Liver (tissue), 8 donors: ENCODE measurements at regions not wholly inside any gene's neighbourhood (a gene's known extent, or its start where the extent isn't known, plus 50 kb on each side); places are given as distances from the start of the nearest gene placed in this dataset.

Experiments used
- DNase-seq: peaks from one replicate; pipeline ENCODE4 v3.0.0-alpha.2; 2017; ENCODE audit warnings: low spot score
- H3K27ac ChIP-seq, 2 donors: one replicate each; pipeline ENCODE4 v1.7.0; 2013; ENCODE audit warnings: inconsistent platforms in 2 of 2, low read length in 2 of 2, control low read depth in 1 of 2, low read depth in 1 of 2, mild to moderate bottlenecking in 1 of 2
- H3K27me3 ChIP-seq, 4 donors: one replicate each; pipeline versions ENCODE4 v1.6.1 to v1.7.0; 2013; ENCODE audit warnings: low read length in 3 of 4, inconsistent platforms in 1 of 4, mild to moderate bottlenecking in 1 of 4, moderate library complexity in 1 of 4; ENCODE audit not compliant: control insufficient read depth in 4 of 4, insufficient read depth in 4 of 4
- H3K36me3 ChIP-seq, 4 donors: one replicate each; pipeline versions ENCODE4 v1.6.1 to v1.7.0; 2013; ENCODE audit warnings: low read length in 3 of 4, mild to moderate bottlenecking in 3 of 4, low read depth in 1 of 4, moderate library complexity in 1 of 4; ENCODE audit not compliant: control insufficient read depth in 4 of 4, insufficient read depth in 3 of 4
- H3K4me1 ChIP-seq, 4 donors: one replicate each; pipeline versions ENCODE4 v1.6.1 to v1.7.0; 2013; ENCODE audit warnings: low read length in 3 of 4, mild to moderate bottlenecking in 3 of 4, moderate library complexity in 1 of 4; ENCODE audit not compliant: control insufficient read depth in 4 of 4, insufficient read depth in 4 of 4
- H3K4me3 ChIP-seq, 3 donors: one replicate each; pipeline versions ENCODE4 v1.6.1 to v1.7.0; 2013; ENCODE audit warnings: low read length in 3 of 3, control low read depth in 1 of 3, low read depth in 1 of 3, mild to moderate bottlenecking in 1 of 3
- H3K9ac ChIP-seq, 2 donors: one replicate each; pipeline ENCODE4 v1.7.0; 2013; ENCODE audit warnings: low read length in 2 of 2, mild to moderate bottlenecking in 2 of 2, moderate library complexity in 2 of 2, control low read depth in 1 of 2, low read depth in 1 of 2
- H3K9me3 ChIP-seq, 4 donors: one replicate each; pipeline versions ENCODE4 v1.6.1 to v1.7.0; 2013; ENCODE audit warnings: low read length in 3 of 4; ENCODE audit not compliant: control insufficient read depth in 4 of 4
- EGR1 ChIP-seq, 2 donors: IDR thresholded peaks; 2 replicates each; pipeline ENCODE4 v1.6.1; 2016 to 2018; ENCODE audit warnings: antibody characterized with exemption in 2 of 2, low read depth in 2 of 2
- FOXA1 ChIP-seq: IDR thresholded peaks from 2 replicates; pipeline ENCODE4 v1.6.1; 2016; ENCODE audit warnings: antibody characterized with exemption
- FOXA2 ChIP-seq: IDR thresholded peaks from 2 replicates; pipeline ENCODE4 v1.6.1; 2016; ENCODE audit warnings: antibody characterized with exemption
- GABPA ChIP-seq, 2 donors: IDR thresholded peaks in 1 of 2; conservative IDR thresholded peaks in 1 of 2; 2 replicates each; pipeline ENCODE4 v1.6.1; 2016; ENCODE audit warnings: antibody characterized with exemption in 2 of 2, mild to moderate bottlenecking in 1 of 2, moderate library complexity in 1 of 2
- HNF4G ChIP-seq: IDR thresholded peaks from 2 replicates; pipeline ENCODE4 v1.6.1; 2016; ENCODE audit warnings: antibody characterized with exemption
- NR2F2 ChIP-seq: IDR thresholded peaks from 2 replicates; pipeline ENCODE4 v1.6.1; 2016; ENCODE audit warnings: antibody characterized with exemption
- RAD21 ChIP-seq, 2 donors: IDR thresholded peaks; 2 replicates each; pipeline ENCODE4 v1.6.1; 2016; ENCODE audit warnings: antibody characterized with exemption in 2 of 2, mild to moderate bottlenecking in 2 of 2
- RXRA ChIP-seq, 2 donors: IDR thresholded peaks; 2 replicates each; pipeline ENCODE4 v1.6.1; 2017 to 2018; ENCODE audit warnings: antibody characterized with exemption in 2 of 2, mild to moderate bottlenecking in 1 of 2
- SP1 ChIP-seq: IDR thresholded peaks from 2 replicates; pipeline ENCODE4 v1.6.1; 2018; ENCODE audit warnings: antibody characterized with exemption, mild to moderate bottlenecking
- TAF1 ChIP-seq: conservative IDR thresholded peaks from 2 replicates; pipeline ENCODE4 v1.6.1; 2016; ENCODE audit warnings: antibody characterized with exemption, mild to moderate bottlenecking
- YY1 ChIP-seq: IDR thresholded peaks from 2 replicates; pipeline ENCODE4 v1.6.1; 2016; ENCODE audit warnings: antibody characterized with exemption, mild to moderate bottlenecking
- WGBS: extraction: QIAGEN DNeasy Blood & Tissue Kit; methylation state at CpG from one replicate; pipeline ENCODE4 v1.1.7; 2013; 5-methylcytosine and 5-hydroxymethylcytosine counted together
- TF ChIP-seq, protein P1 (sequence below): IDR thresholded peaks from 2 replicates; pipeline ENCODE4 v1.6.1; 2016; ENCODE audit warnings: antibody characterized with exemption
- TF ChIP-seq, protein P2 (sequence below): fragments of 150-350 bp; IDR thresholded peaks from 2 replicates; pipeline ENCODE4 v1.5.1; 2017; ENCODE audit warnings: improper control_type of control experiment, low read depth, low read length; ENCODE audit not compliant: missing input control
- TF ChIP-seq, protein P3 (sequence below): IDR thresholded peaks from 2 replicates; pipeline ENCODE4 v1.6.1; 2016; ENCODE audit warnings: antibody characterized with exemption
- TF ChIP-seq, protein P4 (sequence below): IDR thresholded peaks from 2 replicates; pipeline ENCODE4 v1.6.1; 2016; ENCODE audit warnings: antibody characterized with exemption, mild to moderate bottlenecking
- TF ChIP-seq, protein P5 (sequence below): IDR thresholded peaks from 2 replicates; pipeline ENCODE4 v1.6.1; 2016; ENCODE audit warnings: antibody characterized with exemption
- donor health status: healthy.
- donor health status: healthy.
- donor health status: healthy.
- donor health status: healthy.
- donor health status: healthy.

DNA sequence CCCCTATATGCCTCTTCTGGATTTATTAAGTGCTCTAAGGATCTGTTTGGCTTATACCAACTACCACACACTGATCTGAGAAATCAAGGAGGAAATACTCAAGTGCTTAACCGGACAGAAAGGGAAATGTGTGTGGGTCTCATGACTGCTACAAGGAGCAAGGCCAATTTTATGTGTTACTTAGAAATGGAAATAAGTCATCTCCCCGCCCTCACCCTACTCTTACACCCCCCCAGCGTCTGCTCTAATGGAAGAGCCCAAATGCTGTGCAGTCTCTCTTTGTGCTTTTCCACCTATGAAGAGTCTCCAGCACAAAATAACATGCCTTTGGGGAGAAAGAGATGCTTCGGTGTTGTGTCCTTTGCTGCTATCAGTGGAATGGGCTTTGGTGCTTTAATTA, 428.8 kb upstream of the ARID1B start:
- H3K9me3 ChIP-seq: no peaks in the 10 kb centered on the region
- H3K27ac ChIP-seq: no peak overlapping the region
- no peak overlapping the region for H3K4me3 ChIP-seq
- peaks cover 0 to 2% (median 0%) of the 10 kb centered on the region in 4 donors for H3K27me3 ChIP-seq
- H3K4me1 ChIP-seq: no peaks in the 10 kb centered on the region
- H3K9ac ChIP-seq: no peak overlapping the region
- DNase-seq: no peak
- WGBS: 61% methylated on average over 4 of the region's 4 CpGs
- no peaks in the 10 kb centered on the region for H3K36me3 ChIP-seq
- no peak for TF ChIP-seq GABPA (IDR thresholded peaks at IDR 0.05 in 1 of 2, conservative IDR thresholded peaks at IDR 0.05 in 1 of 2)
- TF ChIP-seq RAD21 (IDR thresholded peaks at IDR 0.05): no peak

DNA sequence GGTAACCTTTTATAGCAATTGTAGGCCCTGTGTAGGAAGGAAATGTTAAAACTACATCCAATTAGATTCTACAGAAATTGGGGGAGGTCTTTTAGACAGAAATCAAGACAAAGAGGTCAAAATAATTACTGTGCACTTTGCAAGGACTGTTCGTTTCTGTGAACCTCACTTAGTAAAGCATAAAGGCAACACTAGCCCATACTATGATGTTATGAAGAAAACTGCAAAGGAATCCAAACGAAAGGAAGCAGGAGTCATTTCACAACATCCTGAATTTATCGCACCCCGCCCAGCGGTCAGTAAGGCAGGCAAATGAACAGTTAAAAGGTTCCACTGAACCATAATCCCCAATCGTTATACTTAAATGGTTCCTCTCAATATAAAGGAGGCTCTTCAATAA, 429.5 kb upstream of the ARID1B start:
- DNase-seq: no peak
- H3K27me3 ChIP-seq: peaks cover 0 to 2% (median 0%) of the 10 kb centered on the region in 4 donors
- no peaks in the 10 kb centered on the region for H3K4me1 ChIP-seq
- 62% methylated on average over 6 of the region's 6 CpGs for WGBS
- no peaks in the 10 kb centered on the region for H3K9me3 ChIP-seq
- no peak overlapping the region for H3K27ac ChIP-seq
- no peak overlapping the region for H3K9ac ChIP-seq
- TF ChIP-seq FOXA1 (no peak), HNF4G (no peak), NR2F2 (no peak)
- H3K4me3 ChIP-seq: no peak overlapping the region
- no peaks in the 10 kb centered on the region for H3K36me3 ChIP-seq

DNA sequence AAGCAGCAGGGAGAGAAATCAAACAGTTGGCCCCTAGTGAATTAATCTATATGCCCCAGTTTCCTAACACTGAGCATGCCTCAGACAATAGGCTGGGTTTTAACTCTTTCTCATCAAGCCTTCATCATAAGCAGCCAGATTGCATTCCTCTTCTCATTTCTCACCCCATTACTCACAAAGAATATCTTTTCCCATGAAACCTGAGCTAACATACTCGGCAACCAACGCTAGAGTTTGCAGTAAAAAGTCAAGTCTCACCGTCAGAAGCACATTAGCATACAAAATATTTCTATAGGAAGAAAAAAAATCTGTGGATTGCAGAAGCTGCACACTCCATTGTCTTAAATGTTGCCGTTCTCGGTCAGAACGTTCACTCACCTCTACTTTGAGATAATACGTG, 429.9 kb upstream of the ARID1B start:
- TF ChIP-seq YY1: no peak
- TF ChIP-seq, protein P1, sequence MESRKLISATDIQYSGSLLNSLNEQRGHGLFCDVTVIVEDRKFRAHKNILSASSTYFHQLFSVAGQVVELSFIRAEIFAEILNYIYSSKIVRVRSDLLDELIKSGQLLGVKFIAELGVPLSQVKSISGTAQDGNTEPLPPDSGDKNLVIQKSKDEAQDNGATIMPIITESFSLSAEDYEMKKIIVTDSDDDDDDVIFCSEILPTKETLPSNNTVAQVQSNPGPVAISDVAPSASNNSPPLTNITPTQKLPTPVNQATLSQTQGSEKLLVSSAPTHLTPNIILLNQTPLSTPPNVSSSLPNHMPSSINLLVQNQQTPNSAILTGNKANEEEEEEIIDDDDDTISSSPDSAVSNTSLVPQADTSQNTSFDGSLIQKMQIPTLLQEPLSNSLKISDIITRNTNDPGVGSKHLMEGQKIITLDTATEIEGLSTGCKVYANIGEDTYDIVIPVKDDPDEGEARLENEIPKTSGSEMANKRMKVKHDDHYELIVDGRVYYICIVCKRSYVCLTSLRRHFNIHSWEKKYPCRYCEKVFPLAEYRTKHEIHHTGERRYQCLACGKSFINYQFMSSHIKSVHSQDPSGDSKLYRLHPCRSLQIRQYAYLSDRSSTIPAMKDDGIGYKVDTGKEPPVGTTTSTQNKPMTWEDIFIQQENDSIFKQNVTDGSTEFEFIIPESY: no peak
- no peak for TF ChIP-seq RAD21 (IDR thresholded peaks at IDR 0.05)
- TF ChIP-seq, protein P2, sequence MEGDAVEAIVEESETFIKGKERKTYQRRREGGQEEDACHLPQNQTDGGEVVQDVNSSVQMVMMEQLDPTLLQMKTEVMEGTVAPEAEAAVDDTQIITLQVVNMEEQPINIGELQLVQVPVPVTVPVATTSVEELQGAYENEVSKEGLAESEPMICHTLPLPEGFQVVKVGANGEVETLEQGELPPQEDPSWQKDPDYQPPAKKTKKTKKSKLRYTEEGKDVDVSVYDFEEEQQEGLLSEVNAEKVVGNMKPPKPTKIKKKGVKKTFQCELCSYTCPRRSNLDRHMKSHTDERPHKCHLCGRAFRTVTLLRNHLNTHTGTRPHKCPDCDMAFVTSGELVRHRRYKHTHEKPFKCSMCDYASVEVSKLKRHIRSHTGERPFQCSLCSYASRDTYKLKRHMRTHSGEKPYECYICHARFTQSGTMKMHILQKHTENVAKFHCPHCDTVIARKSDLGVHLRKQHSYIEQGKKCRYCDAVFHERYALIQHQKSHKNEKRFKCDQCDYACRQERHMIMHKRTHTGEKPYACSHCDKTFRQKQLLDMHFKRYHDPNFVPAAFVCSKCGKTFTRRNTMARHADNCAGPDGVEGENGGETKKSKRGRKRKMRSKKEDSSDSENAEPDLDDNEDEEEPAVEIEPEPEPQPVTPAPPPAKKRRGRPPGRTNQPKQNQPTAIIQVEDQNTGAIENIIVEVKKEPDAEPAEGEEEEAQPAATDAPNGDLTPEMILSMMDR: no peak
- TF ChIP-seq TAF1: no peak
- TF ChIP-seq, protein P3, sequence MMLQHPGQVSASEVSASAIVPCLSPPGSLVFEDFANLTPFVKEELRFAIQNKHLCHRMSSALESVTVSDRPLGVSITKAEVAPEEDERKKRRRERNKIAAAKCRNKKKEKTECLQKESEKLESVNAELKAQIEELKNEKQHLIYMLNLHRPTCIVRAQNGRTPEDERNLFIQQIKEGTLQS: no peak
- no peak for TF ChIP-seq RXRA (IDR thresholded peaks at IDR 0.05)
- no peak for TF ChIP-seq SP1
- TF ChIP-seq NR2F2: no peak
- no peak for TF ChIP-seq EGR1 (IDR thresholded peaks at IDR 0.05; ENCODE audit: low read depth in 2 of 2)
- TF ChIP-seq, protein P4, sequence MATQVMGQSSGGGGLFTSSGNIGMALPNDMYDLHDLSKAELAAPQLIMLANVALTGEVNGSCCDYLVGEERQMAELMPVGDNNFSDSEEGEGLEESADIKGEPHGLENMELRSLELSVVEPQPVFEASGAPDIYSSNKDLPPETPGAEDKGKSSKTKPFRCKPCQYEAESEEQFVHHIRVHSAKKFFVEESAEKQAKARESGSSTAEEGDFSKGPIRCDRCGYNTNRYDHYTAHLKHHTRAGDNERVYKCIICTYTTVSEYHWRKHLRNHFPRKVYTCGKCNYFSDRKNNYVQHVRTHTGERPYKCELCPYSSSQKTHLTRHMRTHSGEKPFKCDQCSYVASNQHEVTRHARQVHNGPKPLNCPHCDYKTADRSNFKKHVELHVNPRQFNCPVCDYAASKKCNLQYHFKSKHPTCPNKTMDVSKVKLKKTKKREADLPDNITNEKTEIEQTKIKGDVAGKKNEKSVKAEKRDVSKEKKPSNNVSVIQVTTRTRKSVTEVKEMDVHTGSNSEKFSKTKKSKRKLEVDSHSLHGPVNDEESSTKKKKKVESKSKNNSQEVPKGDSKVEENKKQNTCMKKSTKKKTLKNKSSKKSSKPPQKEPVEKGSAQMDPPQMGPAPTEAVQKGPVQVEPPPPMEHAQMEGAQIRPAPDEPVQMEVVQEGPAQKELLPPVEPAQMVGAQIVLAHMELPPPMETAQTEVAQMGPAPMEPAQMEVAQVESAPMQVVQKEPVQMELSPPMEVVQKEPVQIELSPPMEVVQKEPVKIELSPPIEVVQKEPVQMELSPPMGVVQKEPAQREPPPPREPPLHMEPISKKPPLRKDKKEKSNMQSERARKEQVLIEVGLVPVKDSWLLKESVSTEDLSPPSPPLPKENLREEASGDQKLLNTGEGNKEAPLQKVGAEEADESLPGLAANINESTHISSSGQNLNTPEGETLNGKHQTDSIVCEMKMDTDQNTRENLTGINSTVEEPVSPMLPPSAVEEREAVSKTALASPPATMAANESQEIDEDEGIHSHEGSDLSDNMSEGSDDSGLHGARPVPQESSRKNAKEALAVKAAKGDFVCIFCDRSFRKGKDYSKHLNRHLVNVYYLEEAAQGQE: no peak
- no peak for TF ChIP-seq FOXA1
- TF ChIP-seq, protein P5, sequence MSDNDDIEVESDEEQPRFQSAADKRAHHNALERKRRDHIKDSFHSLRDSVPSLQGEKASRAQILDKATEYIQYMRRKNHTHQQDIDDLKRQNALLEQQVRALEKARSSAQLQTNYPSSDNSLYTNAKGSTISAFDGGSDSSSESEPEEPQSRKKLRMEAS: no peak
- no peak for TF ChIP-seq FOXA2
- H3K9ac ChIP-seq: no peak overlapping the region
- no peak overlapping the region for H3K4me3 ChIP-seq
- H3K27me3 ChIP-seq: peaks cover 0 to 2% (median 0%) of the 10 kb centered on the region in 4 donors
- H3K36me3 ChIP-seq: no peaks in the 10 kb centered on the region
- 75% methylated on average over 7 of the region's 7 CpGs for WGBS
- no peaks in the 10 kb centered on the region for H3K4me1 ChIP-seq
- no peak overlapping the region for H3K27ac ChIP-seq
- H3K9me3 ChIP-seq: no peaks in the 10 kb centered on the region
- DNase-seq: no peak
